Activated T-helper 1 cell treated with anti-CD3 and anti-CD28 coated beads, Interleukin-2, amount 50 U/mL, for 16 hours (primary cell): ENCODE measurements at regions not wholly inside any gene's neighbourhood (a gene's known extent, or its start where the extent isn't known, plus 50 kb on each side); places are given as distances from the start of the nearest gene placed in this dataset.
"Not testable (repeated sequence)": the region's sequence is repeated elsewhere in the genome, so short reads cannot be mapped to it uniquely, and the experiment has no call there.

Experiments used
- DNase-seq, 2 donors: peaks; one replicate each; pipeline ENCODE4 v3.0.0-alpha.2; 2020; ENCODE audit warnings: low read depth in 1 of 2, low spot score in 1 of 2

- no peak for DNase-seq
Measured at GRCh38 chr2:173467751-173468150, 113.1 kb downstream of the CDCA7 start.

- DNase-seq: no peak
Measured at GRCh38 chr2:173468266-173468793, 113.7 kb downstream of the CDCA7 start.

GRCh38 chr2:173472112-173472511 is 117.4 kb downstream of the CDCA7 start:
- DNase-seq: no peak

- no peak for DNase-seq
Measured at GRCh38 chr2:173483137-173483536, 128.5 kb downstream of the CDCA7 start.

- DNase-seq: no peak
Measured at GRCh38 chr2:173488861-173489260, 134.2 kb downstream of the CDCA7 start.

- no peak for DNase-seq
Measured at GRCh38 chr2:173491418-173491817, 136.7 kb downstream of the CDCA7 start.

GRCh38 chr2:173493874-173494273 is 139.2 kb downstream of the CDCA7 start:
- DNase-seq: no peak

GRCh38 chr2:173496746-173497145 is 142.1 kb downstream of the CDCA7 start:
- no peak for DNase-seq

GRCh38 chr2:173500953-173501352 is 146.3 kb downstream of the CDCA7 start:
- no peak for DNase-seq

GRCh38 chr2:173502296-173502695 is 147.6 kb downstream of the CDCA7 start:
- no peak for DNase-seq

- DNase-seq: no peak
Measured at GRCh38 chr2:173511357-173511756, 156.7 kb downstream of the CDCA7 start.

- no peak for DNase-seq
Measured at GRCh38 chr2:173511942-173512341, 157.3 kb downstream of the CDCA7 start.

GRCh38 chr2:173513107-173513727 is 158.5 kb downstream of the CDCA7 start:
- no peak for DNase-seq

GRCh38 chr2:173520918-173521317 is 166.2 kb downstream of the CDCA7 start:
- no peak for DNase-seq

- no peak for DNase-seq
Measured at GRCh38 chr2:173521450-173522192, 166.9 kb downstream of the CDCA7 start.

- DNase-seq: no peak
Measured at GRCh38 chr2:173523497-173523896, 168.8 kb downstream of the CDCA7 start.

- DNase-seq: no peak
Measured at GRCh38 chr2:173524256-173524955, 169.7 kb downstream of the CDCA7 start.

GRCh38 chr2:173532732-173533531 is 178.3 kb downstream of the CDCA7 start:
- not testable (repeated sequence) for DNase-seq

- DNase-seq: no peak
Measured at GRCh38 chr2:173537694-173538093, 183.0 kb downstream of the CDCA7 start.

GRCh38 chr2:173539615-173540014 is 184.9 kb downstream of the CDCA7 start:
- no peak for DNase-seq
